ENCODE measurements at regions not wholly inside any gene's neighbourhood (a gene's known extent, or its start where the extent isn't known, plus 50 kb on each side); places are given as distances from the start of the nearest gene placed in this dataset.
"Not testable (repeated sequence)": the region's sequence is repeated elsewhere in the genome, so short reads cannot be mapped to it uniquely, and the experiment has no call there.

- H3K4me3 ChIP-seq (ENCODE audit: low read depth, low read length) = no peak overlapping the region
- no peak for DNase-seq (ENCODE audit: low read depth)
- no peak for TF ChIP-seq CTCF (IDR thresholded peaks at IDR 0.05; ENCODE audit: control insufficient read depth, extremely low read depth, insufficient read depth)
These were observed 141.7 kb downstream of the NPY start for GRCh38 chr7:24425664-24426063.

- no peak overlapping the region for H3K4me3 ChIP-seq (ENCODE audit: low read depth, low read length)
- no peak for DNase-seq (ENCODE audit: low read depth)
- TF ChIP-seq CTCF (IDR thresholded peaks at IDR 0.05; ENCODE audit: control insufficient read depth, extremely low read depth, insufficient read depth) = no peak
These were observed 143.1 kb downstream of the NPY start for GRCh38 chr7:24427048-24427447.

- TF ChIP-seq CTCF (IDR thresholded peaks at IDR 0.05; ENCODE audit: control insufficient read depth, extremely low read depth, insufficient read depth) = no peak
- DNase-seq (ENCODE audit: low read depth) = no peak
- H3K4me3 ChIP-seq (ENCODE audit: low read depth, low read length) = no peak overlapping the region
These were observed 144.6 kb upstream of the PALS2 start for GRCh38 chr7:24428676-24429075.

- TF ChIP-seq CTCF (IDR thresholded peaks at IDR 0.05; ENCODE audit: control insufficient read depth, extremely low read depth, insufficient read depth) = no peak
- DNase-seq (ENCODE audit: low read depth) = no peak
- H3K4me3 ChIP-seq (ENCODE audit: low read depth, low read length) = no peak overlapping the region
These were observed 140.6 kb upstream of the PALS2 start for GRCh38 chr7:24432677-24433076.

- no peak for DNase-seq (ENCODE audit: low read depth)
- no peak for TF ChIP-seq CTCF (IDR thresholded peaks at IDR 0.05; ENCODE audit: control insufficient read depth, extremely low read depth, insufficient read depth)
- no peak overlapping the region for H3K4me3 ChIP-seq (ENCODE audit: low read depth, low read length)
These were observed 138.3 kb upstream of the PALS2 start for GRCh38 chr7:24434972-24435371.

GRCh38 chr7:24436131-24436920, 136.9 kb upstream of the PALS2 start:
- no peak for DNase-seq (ENCODE audit: low read depth)
- no peak for TF ChIP-seq CTCF (IDR thresholded peaks at IDR 0.05; ENCODE audit: control insufficient read depth, extremely low read depth, insufficient read depth)
- H3K4me3 ChIP-seq (ENCODE audit: low read depth, low read length) = no peak overlapping the region

GRCh38 chr7:24438232-24438631, 135.0 kb upstream of the PALS2 start:
- no peak overlapping the region for H3K4me3 ChIP-seq (ENCODE audit: low read depth, low read length)
- DNase-seq (ENCODE audit: low read depth) = no peak
- no peak for TF ChIP-seq CTCF (IDR thresholded peaks at IDR 0.05; ENCODE audit: control insufficient read depth, extremely low read depth, insufficient read depth)

GRCh38 chr7:24439104-24439503, 134.1 kb upstream of the PALS2 start:
- not testable (repeated sequence) for DNase-seq (ENCODE audit: low read depth); H3K4me3 ChIP-seq (ENCODE audit: low read depth, low read length)
